Endodermal cell (in vitro differentiated cells): ENCODE measurements at regions not wholly inside any gene's neighbourhood (a gene's known extent, or its start where the extent isn't known, plus 50 kb on each side); places are given as distances from the start of the nearest gene placed in this dataset.

Experiments used
- DNase-seq: peaks from one replicate; pipeline ENCODE4 v3.0.0-alpha.2; 2017
- H3K27ac ChIP-seq: 2 replicates; pipeline ENCODE4 v1.5.1; 2013; ENCODE audit warnings: mild to moderate bottlenecking, low read depth, low read length, moderate library complexity
- H3K27me3 ChIP-seq: 2 replicates; pipeline ENCODE4 v1.6.1; 2013; ENCODE audit warnings: mild to moderate bottlenecking, low read length, moderate library complexity; ENCODE audit not compliant: insufficient read depth, control insufficient read depth, poor library complexity, severe bottlenecking
- H3K36me3 ChIP-seq: 2 replicates; pipeline ENCODE4 v1.7.0; 2013; ENCODE audit warnings: mild to moderate bottlenecking, low read length, moderate library complexity; ENCODE audit not compliant: control insufficient read depth, insufficient read depth
- H3K4me1 ChIP-seq: one replicate; pipeline ENCODE4 v1.7.0; 2013; ENCODE audit warnings: low read length; ENCODE audit not compliant: control insufficient read depth, insufficient read depth
- H3K4me3 ChIP-seq: 2 replicates; pipeline ENCODE4 v1.5.1; 2013; ENCODE audit warnings: mild to moderate bottlenecking, low read length, moderate library complexity
- H3K9ac ChIP-seq: 2 replicates; pipeline ENCODE4 v1.6.1; 2013; ENCODE audit warnings: mild to moderate bottlenecking, low read length, moderate library complexity; ENCODE audit not compliant: poor library complexity, severe bottlenecking; ENCODE audit errors: extremely low read depth
- H3K9me3 ChIP-seq: 2 replicates; pipeline ENCODE4 v1.6.1; 2013; ENCODE audit warnings: mild to moderate bottlenecking, low read length, moderate library complexity; ENCODE audit not compliant: control insufficient read depth
- H3K27ac Mint-ChIP-seq: 2 replicates; pipeline ENCODE4 v1.8.0; 2020; ENCODE audit warnings: mixed read lengths
- H3K27me3 Mint-ChIP-seq: 2 replicates; pipeline ENCODE4 v1.8.0; 2021; ENCODE audit warnings: mild to moderate bottlenecking, mixed read lengths; ENCODE audit not compliant: insufficient read depth
- H3K36me3 Mint-ChIP-seq: 2 replicates; pipeline ENCODE4 v1.8.0; 2020; ENCODE audit warnings: low read depth, mixed read lengths
- H3K4me1 Mint-ChIP-seq: 2 replicates; pipeline ENCODE4 v1.8.0; 2020; ENCODE audit warnings: mixed read lengths
- H3K4me3 Mint-ChIP-seq: 2 replicates; pipeline ENCODE4 v1.8.0; 2020; ENCODE audit warnings: mild to moderate bottlenecking, moderate library complexity, mixed read lengths
- H3K9me3 Mint-ChIP-seq: 2 replicates; pipeline ENCODE4 v1.8.0; 2020; ENCODE audit warnings: mild to moderate bottlenecking, mixed read lengths
- CTCF ChIP-seq: fragments of 200-600 bp; sonication (generic); conservative IDR thresholded peaks from 2 replicates; pipeline ENCODE4 v1.5.0; 2021; ENCODE audit warnings: antibody characterized with exemption, mild to moderate bottlenecking
- WGBS, 2 experiments: methylation state at CpG; one replicate each; pipeline versions ENCODE4 v1.1.5 to v1.1.7; 2013; ENCODE audit warnings: missing lambda C conversion rate in 2 of 2, mixed read lengths in 1 of 2; ENCODE audit not compliant: insufficient coverage in 1 of 2, insufficient read length in 1 of 2; 5-methylcytosine and 5-hydroxymethylcytosine counted together

- H3K4me1 ChIP-seq: no peaks in the 10 kb centered on the region
Observed at GRCh38 chr13:72104656-72105180, 237.7 kb upstream of the DACH1 start.

GRCh38 chr13:72101768-72102400, 234.9 kb upstream of the DACH1 start:
- H3K27ac ChIP-seq: no peak overlapping the region
- H3K27me3 Mint-ChIP-seq: no peaks in the 10 kb centered on the region
- 74 to 80% methylated on average over 1 to 3 of the region's 3 CpGs for WGBS, 2 experiments
- H3K4me1 Mint-ChIP-seq: no peaks in the 10 kb centered on the region
- TF ChIP-seq CTCF: no peak
- H3K4me1 ChIP-seq: no peaks in the 10 kb centered on the region
- no peaks in the 10 kb centered on the region for H3K36me3 ChIP-seq
- H3K4me3 ChIP-seq: no peak overlapping the region
- H3K4me3 Mint-ChIP-seq: no peak overlapping the region
- no peaks in the 10 kb centered on the region for H3K36me3 Mint-ChIP-seq
- H3K27me3 ChIP-seq: no peaks in the 10 kb centered on the region
- no peak overlapping the region for H3K9ac ChIP-seq
- no peak for DNase-seq
- no peak overlapping the region for H3K27ac Mint-ChIP-seq
- peaks cover 3% of the 10 kb centered on the region for H3K9me3 Mint-ChIP-seq
- no peaks in the 10 kb centered on the region for H3K9me3 ChIP-seq

More at GRCh38 chr13:72104656-72105180, 237.7 kb upstream of the DACH1 start:
- WGBS, 2 experiments: 75 to 100% methylated on average over 1 of the region's 1 CpG
- Histone ChIP-seq H3K4me3 (no peak overlapping the region), H3K27me3 (no peaks in the 10 kb centered on the region), H3K27ac (no peak overlapping the region), H3K9me3 (no peaks in the 10 kb centered on the region), H3K9ac (no peak overlapping the region), H3K36me3 (no peaks in the 10 kb centered on the region)
- H3K36me3 Mint-ChIP-seq: no peaks in the 10 kb centered on the region
- H3K4me1 Mint-ChIP-seq: no peaks in the 10 kb centered on the region
- no peak for DNase-seq
- H3K9me3 Mint-ChIP-seq: peaks cover 7% of the 10 kb centered on the region
- H3K4me3 Mint-ChIP-seq: no peak overlapping the region
- no peaks in the 10 kb centered on the region for H3K27me3 Mint-ChIP-seq
- H3K27ac Mint-ChIP-seq: no peak overlapping the region
- TF ChIP-seq CTCF: no peak

- no peak for TF ChIP-seq CTCF
- H3K27ac Mint-ChIP-seq: no peak overlapping the region
- Histone ChIP-seq H3K36me3 (no peaks in the 10 kb centered on the region), H3K4me1 (no peaks in the 10 kb centered on the region), H3K9me3 (no peaks in the 10 kb centered on the region), H3K4me3 (no peak overlapping the region), H3K9ac (no peak overlapping the region), H3K27ac (no peak overlapping the region), H3K27me3 (no peaks in the 10 kb centered on the region)
- no peak overlapping the region for H3K4me3 Mint-ChIP-seq
- H3K9me3 Mint-ChIP-seq: no peaks in the 10 kb centered on the region
- H3K4me1 Mint-ChIP-seq: no peaks in the 10 kb centered on the region
- H3K36me3 Mint-ChIP-seq: no peaks in the 10 kb centered on the region
- no peaks in the 10 kb centered on the region for H3K27me3 Mint-ChIP-seq
- no peak for DNase-seq
- 71% methylated on average over 1 of the region's 2 CpGs; no CpG with 5 or more reads in 1 of the 2 experiments for WGBS, 2 experiments
Observed at GRCh38 chr13:72100339-72100738, 233.3 kb upstream of the DACH1 start.
